ENCODE measurements at regions not wholly inside any gene's neighbourhood (a gene's known extent, or its start where the extent isn't known, plus 50 kb on each side); places are given as distances from the start of the nearest gene placed in this dataset.

DNA sequence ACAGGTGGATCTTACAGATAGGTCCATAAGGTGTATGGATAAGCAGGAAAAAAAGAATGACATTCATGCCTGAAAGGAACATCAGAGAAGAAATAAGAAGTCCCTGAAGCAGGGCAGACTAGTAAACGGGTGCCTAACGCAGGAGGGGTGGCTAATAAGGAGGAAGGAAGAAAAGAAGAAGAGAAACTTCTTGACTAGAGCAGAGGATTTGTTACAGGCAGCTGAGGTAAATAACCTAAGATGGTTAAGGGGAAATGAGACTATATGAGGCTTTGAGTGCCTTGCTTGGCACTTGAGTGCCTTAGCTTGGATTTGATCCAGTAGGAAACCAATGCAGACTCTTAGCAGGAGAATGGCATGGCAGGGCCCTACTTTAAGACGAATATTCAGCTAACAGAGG is 313.5 kb upstream of the PDE4D start:
- no peak for TF ChIP-seq POLR2A (IDR thresholded peaks at IDR 0.05)
- TF ChIP-seq, protein P1, sequence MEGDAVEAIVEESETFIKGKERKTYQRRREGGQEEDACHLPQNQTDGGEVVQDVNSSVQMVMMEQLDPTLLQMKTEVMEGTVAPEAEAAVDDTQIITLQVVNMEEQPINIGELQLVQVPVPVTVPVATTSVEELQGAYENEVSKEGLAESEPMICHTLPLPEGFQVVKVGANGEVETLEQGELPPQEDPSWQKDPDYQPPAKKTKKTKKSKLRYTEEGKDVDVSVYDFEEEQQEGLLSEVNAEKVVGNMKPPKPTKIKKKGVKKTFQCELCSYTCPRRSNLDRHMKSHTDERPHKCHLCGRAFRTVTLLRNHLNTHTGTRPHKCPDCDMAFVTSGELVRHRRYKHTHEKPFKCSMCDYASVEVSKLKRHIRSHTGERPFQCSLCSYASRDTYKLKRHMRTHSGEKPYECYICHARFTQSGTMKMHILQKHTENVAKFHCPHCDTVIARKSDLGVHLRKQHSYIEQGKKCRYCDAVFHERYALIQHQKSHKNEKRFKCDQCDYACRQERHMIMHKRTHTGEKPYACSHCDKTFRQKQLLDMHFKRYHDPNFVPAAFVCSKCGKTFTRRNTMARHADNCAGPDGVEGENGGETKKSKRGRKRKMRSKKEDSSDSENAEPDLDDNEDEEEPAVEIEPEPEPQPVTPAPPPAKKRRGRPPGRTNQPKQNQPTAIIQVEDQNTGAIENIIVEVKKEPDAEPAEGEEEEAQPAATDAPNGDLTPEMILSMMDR (IDR thresholded peaks at IDR 0.05) = no peak
